Fibroblast of skin of right quadriceps (primary cell): ENCODE measurements at regions not wholly inside any gene's neighbourhood (a gene's known extent, or its start where the extent isn't known, plus 50 kb on each side); places are given as distances from the start of the nearest gene placed in this dataset.

Experiments used
- DNase-seq: peaks from one replicate; pipeline ENCODE4 v3.0.0-alpha.2; 2013

DNA sequence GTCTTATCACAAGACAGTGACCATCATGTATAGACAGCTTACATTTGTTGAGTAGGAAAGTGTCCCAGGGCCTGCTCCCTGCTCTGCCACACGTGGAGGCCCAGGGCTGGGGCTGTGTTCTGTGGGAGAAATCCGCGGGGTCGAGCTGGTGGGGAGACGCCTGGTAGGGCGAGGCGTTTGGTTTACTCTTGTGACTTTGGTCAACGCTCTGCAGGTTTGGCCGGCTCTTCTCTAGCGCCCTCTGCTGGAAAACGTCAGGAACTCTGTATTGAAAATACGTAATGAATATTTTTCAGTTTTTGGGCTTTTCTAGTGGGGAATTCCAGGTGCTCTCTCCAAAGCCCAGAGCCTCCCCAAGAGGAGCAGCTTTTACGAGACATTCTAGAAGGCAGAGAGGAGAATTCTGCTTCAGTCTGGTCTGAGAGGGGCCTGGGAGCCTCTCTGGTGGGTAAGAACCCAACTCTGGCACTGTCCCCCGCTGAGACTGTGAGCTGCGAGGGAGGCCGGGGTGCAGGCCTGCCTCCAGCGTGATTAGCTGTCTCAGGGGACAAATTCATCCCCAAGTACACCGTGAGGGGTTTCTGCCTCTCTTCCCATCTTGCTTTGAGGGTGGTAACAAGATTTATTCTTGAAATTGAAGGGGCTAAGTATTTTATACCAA is 112.6 kb upstream of the RALGAPA2 start:
- DNase-seq = peak; percentile 3

DNA sequence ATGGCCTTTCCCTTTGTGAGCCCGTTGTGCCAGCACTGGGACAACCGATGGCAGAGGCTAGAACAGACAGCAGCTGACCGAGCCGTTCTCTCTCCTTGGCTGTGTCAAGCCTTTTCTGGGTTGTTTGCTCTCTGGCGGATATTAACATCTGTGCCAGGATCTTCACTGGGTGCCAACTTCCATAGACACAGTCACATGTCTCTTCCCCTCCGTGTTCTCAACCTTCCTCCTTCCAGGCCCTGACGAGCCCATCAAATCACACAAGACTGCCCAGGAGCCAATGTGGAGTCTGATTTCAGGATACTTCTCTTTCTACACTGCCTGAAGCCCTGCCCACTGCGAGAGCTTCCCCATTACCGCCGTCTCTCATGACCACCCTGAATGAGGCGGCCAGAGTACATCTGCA is 111.0 kb upstream of the RALGAPA2 start:
- DNase-seq = no peak

DNA sequence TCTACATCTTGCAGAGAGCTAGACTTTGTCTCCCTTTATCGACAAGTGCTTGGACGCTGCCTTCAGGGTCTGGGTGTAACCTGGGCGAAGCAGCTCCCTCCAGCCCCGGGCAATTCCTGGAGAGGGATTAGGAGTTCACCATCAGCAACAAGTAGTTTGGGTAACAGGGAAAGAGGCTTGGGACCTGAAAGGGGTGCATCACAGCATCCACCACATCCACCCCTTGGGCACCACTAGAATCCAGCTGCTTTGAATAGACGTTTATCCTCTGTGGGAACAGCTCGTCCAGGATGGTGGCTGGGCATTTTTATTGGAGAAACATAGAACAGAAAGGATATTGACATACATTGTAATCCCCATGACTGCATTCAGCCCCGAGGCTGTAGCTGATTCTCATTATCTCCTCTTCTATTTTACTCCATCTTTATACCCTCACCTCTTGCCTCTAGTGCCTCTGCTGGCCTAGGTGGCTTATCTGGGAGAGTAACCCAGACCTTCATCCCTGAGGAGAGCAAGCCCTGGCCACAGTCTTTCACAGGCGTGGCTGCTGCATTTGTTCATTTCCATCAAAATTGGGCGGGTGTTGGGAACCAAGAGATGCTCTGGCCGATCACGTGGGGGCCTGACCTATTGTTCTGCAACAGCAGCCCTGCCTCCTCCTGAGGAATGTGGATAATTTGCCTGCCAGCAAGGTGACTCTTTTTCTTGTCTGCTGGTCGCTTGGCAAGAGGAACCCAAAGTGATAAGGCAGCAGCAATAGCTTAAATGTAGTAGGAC is 109.2 kb upstream of the RALGAPA2 start:
- DNase-seq = no peak

DNA sequence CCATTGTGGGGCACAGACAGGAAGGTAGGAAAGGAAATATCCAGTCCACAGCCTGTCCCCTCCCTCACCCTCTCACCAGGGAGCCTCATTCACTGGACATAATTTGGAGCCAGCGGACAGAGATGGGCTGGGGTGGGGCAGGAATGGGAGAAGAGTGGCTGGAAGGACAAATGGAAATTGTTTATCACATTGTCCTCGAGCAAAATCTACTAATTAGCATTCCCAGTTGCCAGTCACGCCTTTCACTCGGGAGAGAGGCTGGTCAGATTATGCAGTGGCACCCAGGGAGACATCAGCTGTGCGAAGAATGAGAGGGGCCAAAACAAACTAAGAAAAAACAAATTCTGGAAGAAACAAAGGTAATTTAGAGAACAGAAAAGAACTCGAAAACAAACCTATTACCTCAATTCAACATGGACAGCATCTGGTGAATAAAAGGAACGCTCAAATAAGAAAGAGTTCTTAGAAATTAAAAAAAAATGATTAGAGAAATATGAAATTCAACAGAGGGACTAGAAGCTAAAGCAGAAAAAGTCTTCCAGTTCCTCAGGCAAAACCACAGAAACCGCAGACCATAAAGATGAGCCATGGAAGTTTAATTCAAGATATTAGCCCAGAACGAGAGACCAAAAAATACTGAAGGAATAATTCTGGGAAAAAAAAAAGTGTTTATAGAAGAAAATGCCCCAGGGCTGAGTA is 108.5 kb upstream of the RALGAPA2 start:
- no peak for DNase-seq

DNA sequence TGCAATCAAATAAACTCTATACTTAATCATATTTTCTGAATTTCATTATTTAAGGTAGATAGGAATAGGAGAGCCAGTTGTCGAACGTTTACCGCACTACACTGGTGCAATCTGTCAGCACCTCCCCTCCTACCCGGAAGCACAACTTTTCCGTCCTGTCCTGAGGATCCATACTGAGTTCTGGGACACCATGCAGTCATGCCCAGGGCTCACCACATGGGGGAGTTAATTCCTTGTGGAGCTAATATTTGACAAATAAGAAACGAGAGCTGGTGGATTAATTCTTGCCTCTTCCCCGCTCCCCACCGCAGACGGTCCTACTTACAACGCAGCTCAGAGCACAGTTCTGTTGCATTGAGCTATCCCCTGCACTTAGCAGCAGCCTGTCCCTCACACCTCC is 107.7 kb upstream of the RALGAPA2 start:
- DNase-seq = no peak

DNA sequence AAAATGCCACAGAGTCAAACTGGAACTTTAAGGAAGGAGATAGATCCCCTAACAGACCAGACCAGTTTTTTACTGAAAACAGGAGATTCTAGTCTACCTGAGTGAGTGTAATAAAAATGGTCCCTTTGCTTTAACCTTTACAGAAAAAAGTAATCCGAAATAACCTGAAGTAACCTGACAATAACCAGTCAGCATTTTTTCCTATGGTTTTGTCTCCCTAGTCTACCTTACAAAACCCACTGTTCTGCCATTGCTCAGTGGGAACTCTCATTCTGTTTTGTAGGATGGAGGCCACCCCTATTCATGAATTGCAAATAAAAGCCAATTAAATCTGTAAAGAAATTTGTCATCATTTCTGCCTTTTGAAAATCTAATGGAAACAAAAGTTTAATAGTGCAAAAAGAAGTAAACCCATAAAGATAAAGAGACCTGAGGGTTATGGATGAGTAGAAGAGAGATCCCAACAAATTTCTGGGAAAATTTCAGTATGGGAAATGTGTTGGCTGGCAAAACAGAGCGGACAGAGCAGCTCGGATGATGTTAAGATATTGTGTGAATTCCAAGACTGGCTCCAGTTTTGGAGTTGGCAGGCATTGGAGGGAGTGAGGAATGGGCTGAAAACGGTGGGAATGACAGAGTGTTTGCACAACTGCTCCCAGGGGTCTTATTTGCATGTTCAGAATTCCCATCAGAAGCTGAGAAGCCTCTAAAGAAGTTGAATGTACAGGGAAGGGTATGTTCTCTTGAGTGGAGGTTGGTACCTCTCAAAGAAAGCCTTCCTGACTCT is 104.7 kb upstream of the RALGAPA2 start:
- DNase-seq = no peak

DNA sequence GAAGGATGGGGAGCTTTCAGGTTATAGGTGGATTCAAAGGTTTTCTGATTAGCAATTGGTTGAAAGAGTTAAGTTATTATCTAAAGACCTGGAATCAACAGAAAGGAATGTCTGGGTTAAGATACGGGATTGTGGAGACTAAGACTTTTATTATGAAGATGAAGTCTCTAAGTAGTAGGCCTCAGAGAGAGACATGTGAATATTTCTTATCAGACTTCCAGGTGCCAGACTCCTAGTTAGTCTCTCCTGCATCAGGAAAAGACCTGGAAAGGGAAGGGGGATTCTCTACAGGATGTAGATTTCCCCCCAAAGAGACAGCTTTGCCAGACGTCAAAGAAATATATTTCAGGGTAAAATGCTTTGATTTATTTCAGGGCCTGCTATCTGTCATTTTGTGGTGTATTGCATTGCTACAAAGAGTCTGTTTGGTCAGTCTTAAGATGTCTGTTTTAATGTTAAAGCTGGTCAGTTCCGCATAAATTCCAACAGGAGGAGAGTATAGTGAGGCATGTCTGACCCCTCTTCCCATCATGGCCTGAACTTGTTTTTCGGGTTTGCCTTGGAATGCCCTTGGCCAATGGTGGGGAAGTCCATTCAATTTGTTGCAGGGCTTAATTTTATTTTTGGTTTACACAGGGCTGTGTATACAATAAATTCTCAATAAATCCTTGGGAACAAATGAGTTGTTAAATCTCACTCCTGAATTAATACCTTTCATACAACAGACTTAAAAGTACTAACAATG is 103.4 kb upstream of the RALGAPA2 start:
- DNase-seq = no peak

DNA sequence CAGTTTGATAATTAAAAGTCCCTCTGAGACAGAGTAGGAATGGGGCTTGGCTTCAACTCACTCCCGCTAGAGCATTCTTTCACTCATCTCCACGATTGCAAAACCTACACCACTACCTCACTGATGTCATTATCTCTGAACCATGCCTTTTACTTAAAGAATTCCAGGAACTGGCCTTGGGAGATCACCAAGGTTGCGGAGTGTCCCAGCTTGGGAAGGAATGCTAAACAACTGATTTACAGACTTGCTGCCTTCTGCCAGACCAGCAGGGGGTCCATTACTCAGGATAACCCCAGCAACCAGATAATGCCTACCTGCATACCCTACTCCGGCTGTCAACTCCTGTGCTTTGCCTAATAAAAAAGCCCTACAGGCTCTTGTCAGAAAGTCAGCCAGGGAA is 102.2 kb upstream of the RALGAPA2 start:
- no peak for DNase-seq

DNA sequence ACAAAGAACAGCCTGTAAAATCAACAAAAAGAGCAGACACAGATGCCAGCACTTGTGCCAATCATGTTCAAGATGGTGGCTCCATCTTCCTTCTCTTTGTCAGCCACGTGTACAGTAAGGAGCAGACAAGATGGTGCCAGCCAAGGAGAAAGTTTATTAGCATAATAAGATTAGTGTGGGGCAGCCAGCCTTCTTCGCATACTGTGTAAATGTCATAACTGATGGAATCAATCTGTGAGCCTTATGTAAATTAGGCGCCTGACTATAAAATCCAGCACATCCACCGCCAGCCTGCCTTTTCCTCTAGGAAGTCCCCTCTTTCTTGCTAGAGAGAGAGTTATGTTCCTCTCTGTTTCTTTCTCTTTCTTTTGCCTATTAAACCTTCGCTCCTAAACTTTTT is 99.7 kb upstream of the RALGAPA2 start:
- DNase-seq = no peak

DNA sequence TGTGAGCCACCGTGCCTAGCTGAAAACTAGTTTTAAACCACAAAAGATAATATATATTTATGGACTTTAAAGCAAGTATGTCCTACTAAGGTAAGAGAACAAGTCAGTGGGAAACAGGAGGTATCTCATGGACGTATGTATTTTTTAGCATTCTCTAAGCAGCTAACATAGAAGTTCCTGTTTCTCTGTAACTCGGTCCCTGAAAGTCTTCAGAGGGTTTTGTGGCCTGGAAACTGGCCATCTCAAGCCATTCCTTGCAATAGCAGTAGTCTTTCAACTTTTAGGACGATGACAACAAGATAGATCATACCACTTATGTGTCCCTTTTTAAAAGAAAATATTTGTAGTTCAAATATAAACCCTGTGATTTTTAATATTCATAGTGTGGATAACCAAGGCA is 95.6 kb upstream of the RALGAPA2 start:
- DNase-seq = no peak

DNA sequence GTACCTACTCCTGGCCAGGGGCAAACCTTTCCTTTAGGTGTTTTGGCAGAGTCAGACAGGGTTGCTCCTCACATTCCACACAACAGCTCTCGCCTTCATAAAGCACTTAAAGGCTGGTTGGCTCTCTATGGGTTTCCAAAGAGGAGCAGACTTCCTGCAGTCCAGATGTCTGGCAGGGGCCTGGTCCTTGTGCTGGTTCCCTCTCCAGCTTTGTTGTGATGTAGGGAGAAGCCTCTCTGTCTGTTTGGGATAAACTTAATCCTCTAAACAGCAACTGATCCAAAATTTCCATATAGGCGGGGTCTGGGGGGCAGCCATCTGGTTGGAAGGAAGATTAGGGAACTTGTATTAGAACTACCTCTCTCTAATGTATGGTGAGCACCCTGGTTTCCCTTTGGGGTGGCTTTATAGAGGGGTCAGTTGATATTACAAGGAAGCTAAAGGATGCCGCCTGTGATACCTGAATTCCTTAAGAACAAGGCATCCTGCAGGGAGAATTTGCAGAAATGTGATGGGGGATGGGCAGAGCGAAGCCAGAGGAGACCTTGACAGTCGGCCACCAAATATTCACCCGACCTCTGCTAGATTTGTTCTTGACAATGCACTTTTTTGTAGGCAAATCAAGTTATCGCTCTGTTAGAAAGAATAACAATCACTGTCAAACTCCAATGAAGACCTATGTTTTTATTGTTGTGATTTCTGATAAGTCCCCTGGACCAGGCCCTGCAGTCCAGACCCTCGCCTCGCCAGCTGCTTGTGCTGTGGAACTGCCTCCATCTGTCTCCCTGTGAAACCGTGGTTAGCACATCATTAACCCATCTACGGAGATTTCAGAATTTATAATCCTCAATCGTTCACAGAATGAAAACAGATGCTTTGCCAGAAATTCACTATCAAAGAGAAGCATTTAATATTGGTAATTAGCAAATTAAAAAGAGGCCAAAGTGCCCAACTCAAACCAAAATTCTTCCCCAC is 94.0 kb upstream of the RALGAPA2 start:
- no peak for DNase-seq

DNA sequence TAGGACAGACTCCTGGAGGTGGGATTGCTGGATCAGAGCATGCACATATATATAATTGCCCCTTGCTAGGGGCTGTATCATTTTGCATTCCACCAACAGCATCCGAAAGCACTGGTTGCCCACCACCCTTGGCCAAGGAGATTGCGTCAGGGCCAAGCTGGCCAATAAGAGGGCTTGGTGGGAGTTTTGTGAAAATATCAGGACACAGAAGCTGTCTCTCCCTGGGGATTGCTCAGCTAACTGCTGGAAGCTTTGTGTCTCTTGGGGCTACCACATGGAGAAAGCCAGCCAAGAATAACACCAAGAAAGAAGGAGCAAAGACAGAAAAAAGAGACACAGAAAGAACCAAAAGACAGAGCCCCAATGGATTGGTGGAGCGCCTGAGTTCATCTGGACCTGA is 90.6 kb upstream of the RALGAPA2 start:
- no peak for DNase-seq

DNA sequence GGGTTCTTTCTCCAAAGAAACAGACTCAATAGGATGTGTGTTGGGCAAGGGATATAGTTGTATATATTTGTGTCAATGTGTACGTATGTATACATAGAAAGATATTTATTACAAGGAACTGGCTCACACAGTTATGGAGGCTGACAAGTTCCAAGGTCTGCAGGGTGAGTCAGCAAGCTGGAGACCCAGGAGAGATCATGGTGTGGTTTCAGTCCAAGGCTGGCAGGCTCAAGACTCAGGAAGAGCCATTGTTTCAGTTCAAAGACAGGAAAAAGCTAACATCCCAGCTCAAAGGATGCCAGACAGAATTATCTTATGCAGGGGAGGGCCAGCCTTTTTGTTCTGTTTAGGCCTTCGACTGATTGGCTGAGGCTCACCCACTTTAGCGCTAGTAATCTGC is 89.9 kb upstream of the RALGAPA2 start:
- DNase-seq = no peak

DNA sequence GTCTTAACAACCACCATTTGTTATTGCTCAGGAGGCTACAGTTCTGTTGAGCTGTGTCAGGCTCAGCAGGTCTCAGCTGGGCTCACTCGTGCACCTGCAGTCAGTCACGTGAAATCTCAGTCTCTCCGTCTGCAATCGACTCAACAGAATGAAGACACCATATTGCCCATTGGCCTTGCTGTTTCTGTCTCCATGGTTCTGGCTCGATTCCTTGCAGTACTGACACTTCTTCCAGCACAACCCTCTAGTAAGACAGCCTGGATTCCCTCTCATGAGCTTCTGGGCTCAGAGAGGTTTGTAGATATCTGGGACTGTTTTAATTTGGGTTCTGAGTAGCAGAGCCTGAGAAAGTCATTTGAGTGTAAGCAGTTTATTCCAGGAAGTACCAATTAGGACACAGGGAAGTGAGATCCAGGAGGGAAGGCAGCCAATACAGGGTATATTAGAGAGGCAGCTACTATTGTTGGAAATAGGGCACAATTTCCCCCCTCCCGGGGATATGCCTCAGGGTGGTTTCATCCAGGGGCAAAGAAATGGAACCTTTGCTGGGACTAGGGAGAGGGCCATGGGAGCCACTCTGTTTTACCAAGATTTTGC is 87.4 kb upstream of the RALGAPA2 start:
- no peak for DNase-seq

DNA sequence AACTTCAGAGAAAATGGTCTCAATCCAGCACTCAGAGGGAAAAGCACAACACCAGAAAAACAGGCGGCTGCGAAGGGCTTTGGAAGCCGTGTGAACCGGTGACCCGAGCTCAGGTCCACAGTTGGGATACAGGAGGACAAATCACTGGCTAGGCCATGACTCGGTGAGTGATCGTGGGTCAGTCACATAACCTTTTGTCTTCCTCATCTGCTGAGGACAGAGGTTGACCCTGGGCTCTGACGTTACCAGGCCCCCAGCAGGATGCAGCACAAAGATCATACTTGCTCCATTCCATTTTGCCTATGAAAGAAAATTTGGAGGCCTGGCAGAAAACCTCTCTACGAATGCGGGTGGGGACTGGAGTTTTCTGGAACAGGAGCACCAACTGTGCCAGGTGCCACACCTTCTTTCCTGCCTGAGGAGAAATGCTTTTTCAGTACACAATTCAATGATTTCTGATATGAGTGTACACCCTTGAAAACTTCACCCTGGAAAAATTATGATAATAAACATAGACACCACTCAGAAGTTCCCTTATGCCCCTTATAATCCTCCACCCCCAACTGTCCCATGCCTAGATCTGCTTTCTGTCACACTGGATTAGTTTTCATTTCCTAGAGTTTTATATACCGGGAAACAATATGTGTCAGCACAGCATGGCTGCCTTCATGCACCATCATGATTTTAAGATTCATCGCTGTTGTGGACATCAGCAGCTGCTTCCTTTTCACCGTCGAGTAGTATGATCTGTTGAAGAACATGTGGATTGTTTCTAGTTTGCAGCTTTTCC is 85.3 kb upstream of the RALGAPA2 start:
- DNase-seq = no peak

DNA sequence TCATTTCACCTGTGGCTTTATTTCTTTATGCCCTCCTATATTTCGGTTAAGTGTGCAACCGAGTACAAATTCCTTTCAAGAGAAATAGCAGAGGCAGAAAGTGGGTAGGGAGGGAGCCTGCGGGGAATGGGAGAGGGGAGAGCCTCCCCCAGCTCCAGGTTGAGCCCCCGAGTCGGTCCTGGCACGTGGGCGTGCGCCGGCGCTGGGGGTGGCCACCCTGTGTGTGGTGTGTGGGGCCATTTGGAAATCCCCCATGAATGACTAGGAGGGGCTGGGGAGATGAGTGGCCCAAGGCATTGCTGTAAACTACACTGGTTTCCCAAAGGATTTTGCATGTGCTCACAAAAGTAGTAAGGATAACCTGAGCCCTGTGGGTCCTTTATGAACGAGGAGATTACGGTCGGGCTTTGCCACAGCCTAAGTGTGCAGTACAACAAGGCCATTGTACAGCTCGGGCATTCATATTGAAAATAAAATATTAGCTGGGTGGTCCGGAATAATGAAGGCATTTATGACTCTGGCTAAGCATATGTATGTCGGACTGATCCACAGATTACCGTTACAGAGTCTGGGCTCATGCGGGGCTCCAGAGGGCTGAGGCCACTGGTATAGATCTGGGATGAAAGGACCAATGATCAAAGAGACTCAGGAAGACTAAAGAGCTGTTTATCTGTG is 84.5 kb upstream of the RALGAPA2 start:
- no peak for DNase-seq

DNA sequence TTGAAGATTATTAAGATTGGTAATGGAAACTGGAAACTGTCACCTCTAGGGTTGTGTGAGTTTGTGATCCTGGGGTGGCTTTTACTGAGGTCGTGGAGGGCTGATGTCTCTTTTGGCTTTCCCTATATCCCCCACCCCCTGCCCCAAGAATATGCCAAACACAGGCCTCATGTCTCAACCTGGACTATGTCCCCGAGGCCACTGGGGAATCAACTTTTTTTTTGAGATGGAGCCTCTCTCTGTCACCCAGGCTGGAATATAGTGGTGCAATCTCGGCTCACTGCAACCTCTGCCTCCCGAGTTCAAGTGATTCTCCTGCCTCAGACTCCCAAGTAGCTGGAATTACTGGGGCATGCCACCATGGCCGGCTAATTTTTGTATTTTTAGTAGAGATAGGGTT is 83.3 kb upstream of the RALGAPA2 start:
- DNase-seq = no peak

DNA sequence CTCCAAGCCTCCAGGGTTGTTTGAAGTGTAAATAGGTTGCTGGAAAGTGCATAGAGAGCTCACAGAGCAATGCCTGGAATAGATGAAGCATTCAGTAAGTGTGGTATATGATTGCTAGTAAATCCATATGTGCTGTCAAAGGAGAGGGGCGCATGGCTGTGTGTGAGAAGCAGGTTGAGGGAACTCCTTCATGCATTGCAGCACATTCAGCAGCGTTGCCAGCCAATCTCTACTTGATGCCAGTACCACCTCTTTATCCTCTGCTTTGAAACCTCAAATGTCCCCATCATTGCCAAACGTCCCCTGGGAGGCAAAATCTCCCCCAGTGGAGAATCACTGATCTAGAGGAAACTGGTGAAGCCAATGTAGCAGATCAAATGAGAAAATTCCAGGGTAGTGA is 82.7 kb upstream of the RALGAPA2 start:
- no peak for DNase-seq

DNA sequence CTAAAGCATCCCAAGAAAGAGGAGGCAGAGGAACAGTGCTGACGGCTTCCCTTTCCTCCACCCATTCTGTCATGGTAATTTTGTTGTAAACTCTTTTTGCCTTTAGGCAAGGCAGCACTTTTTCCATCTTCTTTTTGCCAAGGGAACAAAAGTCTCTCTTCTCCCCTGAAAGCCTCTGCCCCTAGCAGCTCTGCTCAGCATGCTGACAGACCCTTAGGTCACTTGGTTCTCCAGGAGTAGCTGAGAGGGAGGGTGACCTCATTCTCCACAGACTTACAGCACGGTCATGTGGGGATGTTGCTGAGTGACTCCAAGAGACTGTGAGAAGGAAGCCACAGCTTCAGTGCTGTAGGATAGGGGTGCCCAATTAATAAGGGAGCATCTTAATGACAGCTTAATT is 81.1 kb upstream of the RALGAPA2 start:
- no peak for DNase-seq
